DND-41 (cell line): ENCODE measurements at regions not wholly inside any gene's neighbourhood (a gene's known extent, or its start where the extent isn't known, plus 50 kb on each side); places are given as distances from the start of the nearest gene placed in this dataset.

Source experiments
- EZH2 ChIP-seq: IDR thresholded peaks from 3 replicates; pipeline ENCODE4 v1.6.1; 2012; ENCODE audit warnings: borderline replicate concordance, low read depth, mild to moderate bottlenecking, moderate library complexity, low read length, inconsistent platforms; ENCODE audit not compliant: severe bottlenecking
- TF ChIP-seq, protein P1 (sequence below): IDR thresholded peaks from 2 replicates; pipeline ENCODE4 v1.5.1; 2012; ENCODE audit warnings: borderline replicate concordance, low read length, moderate library complexity, mild to moderate bottlenecking; ENCODE audit not compliant: poor library complexity, severe bottlenecking; ENCODE audit errors: extremely low read depth

DNA sequence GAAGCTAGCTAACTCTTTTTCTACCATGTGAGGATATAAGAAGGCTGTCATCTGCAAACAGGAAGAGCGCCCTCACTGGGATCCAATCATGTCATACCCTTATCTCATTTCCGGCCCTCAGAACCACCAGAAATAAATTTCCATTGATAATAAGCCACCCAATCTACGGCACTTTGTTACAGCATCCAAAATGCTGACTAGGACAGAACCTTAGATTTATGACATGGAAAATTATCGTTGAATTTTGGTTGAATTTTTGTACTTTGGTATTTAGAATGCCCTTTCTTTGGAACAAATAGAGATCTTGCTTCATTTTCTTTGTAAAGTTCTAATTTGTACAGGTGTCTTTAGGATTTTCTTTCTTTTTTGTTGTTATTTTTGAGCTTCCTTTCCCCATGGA is 53.3 kb upstream of the CYLC2 start:
- TF ChIP-seq, protein P1, sequence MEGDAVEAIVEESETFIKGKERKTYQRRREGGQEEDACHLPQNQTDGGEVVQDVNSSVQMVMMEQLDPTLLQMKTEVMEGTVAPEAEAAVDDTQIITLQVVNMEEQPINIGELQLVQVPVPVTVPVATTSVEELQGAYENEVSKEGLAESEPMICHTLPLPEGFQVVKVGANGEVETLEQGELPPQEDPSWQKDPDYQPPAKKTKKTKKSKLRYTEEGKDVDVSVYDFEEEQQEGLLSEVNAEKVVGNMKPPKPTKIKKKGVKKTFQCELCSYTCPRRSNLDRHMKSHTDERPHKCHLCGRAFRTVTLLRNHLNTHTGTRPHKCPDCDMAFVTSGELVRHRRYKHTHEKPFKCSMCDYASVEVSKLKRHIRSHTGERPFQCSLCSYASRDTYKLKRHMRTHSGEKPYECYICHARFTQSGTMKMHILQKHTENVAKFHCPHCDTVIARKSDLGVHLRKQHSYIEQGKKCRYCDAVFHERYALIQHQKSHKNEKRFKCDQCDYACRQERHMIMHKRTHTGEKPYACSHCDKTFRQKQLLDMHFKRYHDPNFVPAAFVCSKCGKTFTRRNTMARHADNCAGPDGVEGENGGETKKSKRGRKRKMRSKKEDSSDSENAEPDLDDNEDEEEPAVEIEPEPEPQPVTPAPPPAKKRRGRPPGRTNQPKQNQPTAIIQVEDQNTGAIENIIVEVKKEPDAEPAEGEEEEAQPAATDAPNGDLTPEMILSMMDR: no peak
- TF ChIP-seq EZH2: no peak
